H1 (cell line): ENCODE measurements at regions not wholly inside any gene's neighbourhood (a gene's known extent, or its start where the extent isn't known, plus 50 kb on each side); places are given as distances from the start of the nearest gene placed in this dataset.

Source experiments
- CTCF ChIA-PET: fragments of 300-600 bp; sonication (Branson Sonifier 250); formaldehyde crosslinking; loops from one replicate; lab custom pipeline; 2021; ENCODE audit not compliant: partially characterized antibody; lab: Charles Lee
- POLR2A ChIA-PET: fragments of 300-600 bp; sonication (Branson Sonifier 250); formaldehyde crosslinking; loops from one replicate; lab custom pipeline; 2021; ENCODE audit warnings: inconsistent platforms; ENCODE audit not compliant: partially characterized antibody; lab: Charles Lee
- DNase-seq, 2 experiments: peaks; one replicate each; pipeline versions ENCODE4 v3.0.0 to v3.0.0-alpha.2; 2010 to 2022; ENCODE audit warnings: low spot score in 2 of 2, low read depth in 1 of 2, mixed read lengths in 1 of 2
- FAIRE-seq: peaks from 2 replicates; lab custom pipeline; 2011; peaks lifted over from hg19 to GRCh38; lab: Jason Lieb, UNC
- H2AFZ ChIP-seq: 2 replicates; pipeline ENCODE4 v1.8.1; 2012; ENCODE audit warnings: low read length, inconsistent platforms
- H2AK5ac ChIP-seq: 2 replicates; pipeline ENCODE4 v1.6.1; 2013; ENCODE audit warnings: low read depth, low read length
- H2BK120ac ChIP-seq: replicated peaks from 2 replicates; pipeline ENCODE3; 2013; ENCODE audit warnings: low read depth, low read length, inconsistent platforms
- H2BK12ac ChIP-seq: 2 replicates; pipeline ENCODE4 v1.6.1; 2013; ENCODE audit warnings: low read depth, low read length
- H2BK15ac ChIP-seq: 2 replicates; pipeline ENCODE4 v1.6.1; 2013; ENCODE audit warnings: low read length
- H2BK20ac ChIP-seq: 2 replicates; pipeline ENCODE4 v1.6.1; 2013; ENCODE audit warnings: low read length
- H2BK5ac ChIP-seq: 2 replicates; pipeline ENCODE4 v1.6.1; 2013; ENCODE audit warnings: low read depth, low read length
- H3K14ac ChIP-seq: 2 replicates; pipeline ENCODE4 v1.6.1; 2013; ENCODE audit warnings: inconsistent platforms; ENCODE audit not compliant: insufficient read length
- H3K18ac ChIP-seq: 2 replicates; pipeline ENCODE4 v1.6.1; 2013; ENCODE audit warnings: low read length; ENCODE audit errors: extremely low read depth
- H3K23ac ChIP-seq: 2 replicates; pipeline ENCODE4 v1.6.1; 2013; ENCODE audit warnings: inconsistent platforms; ENCODE audit not compliant: insufficient read length
- H3K23me2 ChIP-seq: 2 replicates; pipeline ENCODE4 v1.6.1; 2013; ENCODE audit warnings: low read depth, low read length
- H3K27ac ChIP-seq: 2 replicates; pipeline ENCODE4 v1.6.1; 2011; ENCODE audit warnings: low read depth, low read length, inconsistent platforms
- H3K27me3 ChIP-seq, 4 experiments: replicated peaks in 1 of 4; 1 replicate in 1 of 4; 2 replicates in 3 of 4; pipeline versions ENCODE4 v1.6.1 to v1.8.1; 2011 to 2013; ENCODE audit warnings: low read length in 3 of 4, mild to moderate bottlenecking in 3 of 4, inconsistent platforms in 2 of 4, mixed read lengths in 2 of 4, moderate library complexity in 1 of 4; ENCODE audit not compliant: control insufficient read depth in 3 of 4, insufficient read depth in 3 of 4; ENCODE audit errors: extremely low read depth in 1 of 4
- H3K36me3 ChIP-seq, 4 experiments: 2 replicates each; pipeline versions ENCODE4 v1.6.1 to v1.8.1; 2011 to 2013; ENCODE audit warnings: mild to moderate bottlenecking in 4 of 4, low read length in 3 of 4, moderate library complexity in 2 of 4, control low read depth in 1 of 4, inconsistent platforms in 1 of 4; ENCODE audit not compliant: insufficient read depth in 4 of 4, control insufficient read depth in 2 of 4
- H3K4ac ChIP-seq: replicated peaks from 2 replicates; pipeline ENCODE3; 2013; ENCODE audit warnings: low read length, low read depth, mixed read lengths, inconsistent platforms; ENCODE audit not compliant: insufficient read length
- H3K4me1 ChIP-seq, 4 experiments: replicated peaks in 1 of 4; 1 replicate in 1 of 4; 2 replicates in 3 of 4; pipeline versions ENCODE4 v1.6.1 to v1.8.1; 2011 to 2013; ENCODE audit warnings: low read length in 3 of 4, inconsistent platforms in 2 of 4, mixed read lengths in 1 of 4; ENCODE audit not compliant: insufficient read depth in 4 of 4, control insufficient read depth in 3 of 4
- H3K4me2 ChIP-seq, 2 experiments: 2 replicates each; pipeline versions ENCODE4 v1.6.1 to v1.8.1; 2011 to 2013; ENCODE audit warnings: low read depth in 2 of 2, low read length in 2 of 2, control low read depth in 1 of 2, inconsistent platforms in 1 of 2, mild to moderate bottlenecking in 1 of 2; ENCODE audit not compliant: insufficient read depth in 1 of 2
- H3K4me3 ChIP-seq, 4 experiments: fragments of 200-600, 300-600 bp in 1 of 4; sonication (generic), shearing (Covaris generic), sonication (Bioruptor Twin) in 1 of 4; 2 replicates each; pipeline versions ENCODE4 v1.5.1 to v1.8.1; 2011 to 2016; ENCODE audit warnings: low read length in 4 of 4, low read depth in 3 of 4, control low read depth in 2 of 4, inconsistent platforms in 2 of 4, mild to moderate bottlenecking in 2 of 4, mixed read lengths in 1 of 4, moderate library complexity in 1 of 4; ENCODE audit not compliant: insufficient read depth in 2 of 4; ENCODE audit errors: extremely low read depth in 1 of 4
- H3K56ac ChIP-seq: replicated peaks from 2 replicates; pipeline ENCODE3; 2013; ENCODE audit warnings: low read depth, mild to moderate bottlenecking, mixed read lengths, low read length, inconsistent platforms; ENCODE audit not compliant: insufficient read length
- H3K79me1 ChIP-seq: 2 replicates; pipeline ENCODE4 v1.6.1; 2013; ENCODE audit warnings: low read depth, low read length, control low read depth
- H3K79me2 ChIP-seq, 2 experiments: 2 replicates each; pipeline versions ENCODE4 v1.6.1 to v1.8.1; 2012 to 2013; ENCODE audit warnings: low read length in 2 of 2, mild to moderate bottlenecking in 2 of 2, inconsistent platforms in 1 of 2; ENCODE audit not compliant: insufficient read depth in 2 of 2, control insufficient read depth in 1 of 2
- H3K9ac ChIP-seq, 4 experiments: replicated peaks in 1 of 4; 1 replicate in 1 of 4; 2 replicates in 3 of 4; pipeline versions ENCODE4 v1.6.1 to v1.8.1; 2011 to 2013; ENCODE audit warnings: low read depth in 3 of 4, low read length in 3 of 4, control low read depth in 2 of 4, mild to moderate bottlenecking in 2 of 4, moderate library complexity in 2 of 4, inconsistent platforms in 1 of 4; ENCODE audit errors: extremely low read depth in 1 of 4
- H3K9me3 ChIP-seq, 2 experiments: 2 replicates each; pipeline versions ENCODE4 v1.6.1 to v1.8.1; 2012 to 2013; ENCODE audit warnings: mild to moderate bottlenecking in 2 of 2, moderate library complexity in 2 of 2, control low read depth in 1 of 2, inconsistent platforms in 1 of 2, low read depth in 1 of 2, low read length in 1 of 2, mixed read lengths in 1 of 2; ENCODE audit not compliant: insufficient read depth in 2 of 2
- H4K20me1 ChIP-seq, 2 experiments: replicated peaks in 1 of 2; 2 replicates each; pipeline versions ENCODE3 to v1.8.1; 2011 to 2013; ENCODE audit warnings: inconsistent platforms in 2 of 2, low read length in 2 of 2, mild to moderate bottlenecking in 1 of 2; ENCODE audit not compliant: insufficient read depth in 2 of 2, control insufficient read depth in 1 of 2
- H4K5ac ChIP-seq: 2 replicates; pipeline ENCODE4 v1.6.1; 2013; ENCODE audit warnings: low read length, low read depth, mixed read lengths, inconsistent platforms; ENCODE audit not compliant: insufficient read length
- H4K8ac ChIP-seq: 2 replicates; pipeline ENCODE4 v1.8.0; 2013; ENCODE audit warnings: mild to moderate bottlenecking, moderate library complexity, low read length, inconsistent platforms; ENCODE audit not compliant: insufficient read depth; ENCODE audit errors: extremely low read depth
- H4K91ac ChIP-seq: replicated peaks from 2 replicates; pipeline ENCODE3; 2013; ENCODE audit warnings: low read length, mixed read lengths, inconsistent platforms; ENCODE audit not compliant: insufficient read length
- BACH1 ChIP-seq: IDR thresholded peaks from 2 replicates; pipeline ENCODE4 v1.6.1; 2012; ENCODE audit warnings: low read length, improper control_type of control experiment
- CBX5 ChIP-seq: fragments of 300-800, 300-1000 bp; sonication (generic); IDR thresholded peaks from 2 replicates; pipeline ENCODE4 v1.7.1; 2016; ENCODE audit warnings: antibody characterized with exemption, low read length, low read depth
- EP300 ChIP-seq, 2 experiments: IDR thresholded peaks; 1 replicate in 1 of 2; 2 replicates in 1 of 2; pipeline ENCODE4 v1.6.1; 2011 to 2012; ENCODE audit warnings: low read depth in 2 of 2, low read length in 2 of 2, mild to moderate bottlenecking in 2 of 2, borderline replicate concordance in 1 of 2, inconsistent platforms in 1 of 2, moderate library complexity in 1 of 2
- HDAC2 ChIP-seq, 2 experiments: fragments of 300-600 bp in 1 of 2; sonication (generic) in 1 of 2; IDR thresholded peaks; 2 replicates each; pipeline ENCODE4 v1.6.1; 2011 to 2012; ENCODE audit warnings: low read depth in 2 of 2, low read length in 2 of 2, mild to moderate bottlenecking in 2 of 2, moderate library complexity in 2 of 2, borderline replicate concordance in 1 of 2, inconsistent platforms in 1 of 2
- HDAC6 ChIP-seq: IDR thresholded peaks from one replicate; pipeline ENCODE4 v1.7.1; 2012; ENCODE audit warnings: low read depth, mild to moderate bottlenecking, inconsistent platforms, low read length, moderate library complexity
- MAFK ChIP-seq: IDR thresholded peaks from 2 replicates; pipeline ENCODE4 v1.6.1; 2012; ENCODE audit warnings: low read depth, mild to moderate bottlenecking, improper control_type of control experiment, low read length
- SP2 ChIP-seq: IDR thresholded peaks from 2 replicates; pipeline ENCODE4 v1.6.1; 2012; ENCODE audit warnings: mild to moderate bottlenecking, low read length, inconsistent platforms
- SP4 ChIP-seq: IDR thresholded peaks from 2 replicates; pipeline ENCODE4 v1.6.1; 2012; ENCODE audit warnings: low read length, inconsistent platforms
- SUZ12 ChIP-seq: fragments of 200-600 bp; sonication (generic); IDR thresholded peaks from 2 replicates; pipeline ENCODE4 v1.6.1; 2012; ENCODE audit warnings: mild to moderate bottlenecking, inconsistent platforms, low read length, moderate library complexity, mixed read lengths
- ZNF274 ChIP-seq: IDR thresholded peaks from 2 replicates; pipeline ENCODE4 v1.7.0; 2012; ENCODE audit warnings: low read length, borderline replicate concordance; ENCODE audit errors: extremely low read depth
- WGBS, 2 experiments: shearing (Covaris generic) in 1 of 2; methylation state at CpG; one replicate each; pipeline versions ENCODE4 v1.1.6 to v1.1.7; 2013 to 2015; ENCODE audit warnings: low lambda C conversion rate in 2 of 2, mixed read lengths in 2 of 2, inconsistent platforms in 1 of 2, low coverage in 1 of 2, missing lambda C conversion rate in 1 of 2; ENCODE audit not compliant: insufficient replicate concordance in 2 of 2, insufficient coverage in 1 of 2, insufficient read length in 1 of 2; ENCODE audit errors: extremely low coverage in 1 of 2, missing lambda C conversion rate in 1 of 2; 5-methylcytosine and 5-hydroxymethylcytosine counted together

DNA sequence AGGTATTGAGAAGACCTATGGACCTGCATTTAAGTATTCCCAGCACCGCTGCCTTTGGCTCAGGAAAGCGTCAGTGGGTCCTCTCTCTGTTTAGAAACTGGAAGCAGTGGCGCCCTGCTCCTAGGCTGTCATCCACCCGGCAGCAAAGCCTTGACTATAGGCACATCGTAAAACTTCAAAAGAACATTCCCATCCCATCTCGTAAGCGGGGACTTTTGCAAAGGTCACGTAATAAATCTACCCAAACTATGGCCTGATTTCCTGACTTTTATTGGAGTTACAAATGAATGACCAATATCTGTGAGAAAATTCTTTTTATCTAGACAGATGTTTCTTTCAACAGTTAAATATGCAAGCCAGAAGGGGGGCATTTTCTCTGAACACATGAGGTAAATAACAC, 115.8 kb upstream of the TCERG1L start:
- WGBS, 2 experiments = 76% methylated on average over 8 of the region's 8 CpGs; no CpG with 5 or more reads in 1 of the 2 experiments
- no peak for TF ChIP-seq ZNF274
- no peak for TF ChIP-seq SP2
- TF ChIP-seq SUZ12 = no peak
- TF ChIP-seq BACH1 = no peak
- no peak for TF ChIP-seq HDAC6
- TF ChIP-seq SP4 = no peak
- no peak for TF ChIP-seq HDAC2 (IDR thresholded peaks at IDR 0.05; ENCODE audit: borderline replicate concordance in 1 of 2, low read depth in 2 of 2, low read length in 2 of 2)
- TF ChIP-seq EP300 (IDR thresholded peaks at IDR 0.05; ENCODE audit: borderline replicate concordance in 1 of 2, low read depth in 2 of 2, low read length in 2 of 2) = no peak
- TF ChIP-seq MAFK = no peak
- TF ChIP-seq CBX5 = no peak
- H2BK5ac ChIP-seq = no peak overlapping the region

More for the DNA sequence above, 115.8 kb upstream of the TCERG1L start:
- Histone ChIP-seq H4K20me1 (no peaks in the 10 kb centered on the region), H3K4me1 (peaks cover 0 to 3% (median 2%) of the 10 kb centered on the region in 4 experiments; a peak in 1 of 7 replicates), H2AFZ (no peak overlapping the region), H2BK15ac (no peak overlapping the region), H3K23me2 (no peaks in the 10 kb centered on the region), H4K5ac (no peak overlapping the region), H4K8ac (no peak overlapping the region), H3K79me1 (no peaks in the 10 kb centered on the region; the same call in 1 of the 2 replicates), H3K4me3 (no peak overlapping the region), H2AK5ac (no peak overlapping the region), H3K27ac (no peak overlapping the region), H3K4ac (no peak overlapping the region), H4K91ac (no peak overlapping the region), H3K79me2 (no peaks in the 10 kb centered on the region), H2BK12ac (no peak overlapping the region), H3K18ac (no peak overlapping the region), H3K56ac (no peak overlapping the region), H3K14ac (no peak overlapping the region), H2BK120ac (no peak overlapping the region), H3K4me2 (no peak overlapping the region), H3K9ac (no peak overlapping the region), H3K27me3 (no peaks in the 10 kb centered on the region), H3K9me3 (no peaks in the 10 kb centered on the region), H3K23ac (no peak overlapping the region), H3K36me3 (no peaks in the 10 kb centered on the region), H2BK20ac (no peak overlapping the region)
- FAIRE-seq = no peak
- CTCF ChIA-PET = interaction anchor here (1.1 to 1.8 kb wide), 4 partner anchors 10 to 67 kb away, joined by 3 to 4 read pairs (median 4); no protein-coding TSS in a partner anchor
- DNase-seq = no peak
- POLR2A ChIA-PET = interaction anchor here (1.5 kb wide), 1 partner anchor 14 kb away, joined by 3 read pairs; no protein-coding TSS in a partner anchor
